22Rv1 (cell line): ENCODE measurements at regions not wholly inside any gene's neighbourhood (a gene's known extent, or its start where the extent isn't known, plus 50 kb on each side); places are given as distances from the start of the nearest gene placed in this dataset.

Source experiments
- H3K27ac ChIP-seq: fragments of 450-650 bp; 2 replicates; pipeline ENCODE4 v1.5.1; 2017
- ZFX ChIP-seq: fragments of 450-650 bp; IDR thresholded peaks from 2 replicates; pipeline ENCODE4 v1.6.1; 2017; ENCODE audit warnings: antibody characterized with exemption, borderline replicate concordance
- TF ChIP-seq, protein P1 (sequence below): fragments of 450-650 bp; IDR thresholded peaks from 2 replicates; pipeline ENCODE4 v1.5.1; 2017; ENCODE audit warnings: mild to moderate bottlenecking

DNA sequence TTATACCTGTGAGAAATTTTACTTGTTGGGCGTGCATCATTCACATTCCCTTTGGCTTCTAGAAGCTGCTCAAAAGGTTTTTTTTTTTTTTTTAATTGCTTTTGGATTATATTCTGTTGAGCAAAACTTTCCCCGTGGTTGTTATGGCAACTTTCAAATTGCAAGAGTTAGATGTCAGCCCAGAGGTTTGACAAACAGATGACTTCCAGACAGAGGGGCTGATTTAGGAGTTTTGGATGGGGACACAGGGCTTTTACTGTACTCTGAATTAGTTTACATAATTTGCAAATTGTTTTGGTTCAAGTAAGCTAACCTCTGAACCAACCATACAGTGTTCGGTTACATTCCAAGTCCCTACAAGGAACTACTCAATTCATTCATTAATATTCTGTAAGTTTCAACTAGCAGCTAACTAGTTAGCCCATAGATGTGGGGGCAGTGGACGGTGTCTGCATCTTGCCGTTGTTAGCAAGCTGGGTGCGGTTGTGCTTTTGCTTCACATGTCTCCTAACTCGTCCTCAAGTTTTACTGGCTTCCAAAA is 66.4 kb upstream of the JAZF1 start:
- TF ChIP-seq ZFX, result no peak
- TF ChIP-seq, protein P1, sequence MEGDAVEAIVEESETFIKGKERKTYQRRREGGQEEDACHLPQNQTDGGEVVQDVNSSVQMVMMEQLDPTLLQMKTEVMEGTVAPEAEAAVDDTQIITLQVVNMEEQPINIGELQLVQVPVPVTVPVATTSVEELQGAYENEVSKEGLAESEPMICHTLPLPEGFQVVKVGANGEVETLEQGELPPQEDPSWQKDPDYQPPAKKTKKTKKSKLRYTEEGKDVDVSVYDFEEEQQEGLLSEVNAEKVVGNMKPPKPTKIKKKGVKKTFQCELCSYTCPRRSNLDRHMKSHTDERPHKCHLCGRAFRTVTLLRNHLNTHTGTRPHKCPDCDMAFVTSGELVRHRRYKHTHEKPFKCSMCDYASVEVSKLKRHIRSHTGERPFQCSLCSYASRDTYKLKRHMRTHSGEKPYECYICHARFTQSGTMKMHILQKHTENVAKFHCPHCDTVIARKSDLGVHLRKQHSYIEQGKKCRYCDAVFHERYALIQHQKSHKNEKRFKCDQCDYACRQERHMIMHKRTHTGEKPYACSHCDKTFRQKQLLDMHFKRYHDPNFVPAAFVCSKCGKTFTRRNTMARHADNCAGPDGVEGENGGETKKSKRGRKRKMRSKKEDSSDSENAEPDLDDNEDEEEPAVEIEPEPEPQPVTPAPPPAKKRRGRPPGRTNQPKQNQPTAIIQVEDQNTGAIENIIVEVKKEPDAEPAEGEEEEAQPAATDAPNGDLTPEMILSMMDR, result no peak

DNA sequence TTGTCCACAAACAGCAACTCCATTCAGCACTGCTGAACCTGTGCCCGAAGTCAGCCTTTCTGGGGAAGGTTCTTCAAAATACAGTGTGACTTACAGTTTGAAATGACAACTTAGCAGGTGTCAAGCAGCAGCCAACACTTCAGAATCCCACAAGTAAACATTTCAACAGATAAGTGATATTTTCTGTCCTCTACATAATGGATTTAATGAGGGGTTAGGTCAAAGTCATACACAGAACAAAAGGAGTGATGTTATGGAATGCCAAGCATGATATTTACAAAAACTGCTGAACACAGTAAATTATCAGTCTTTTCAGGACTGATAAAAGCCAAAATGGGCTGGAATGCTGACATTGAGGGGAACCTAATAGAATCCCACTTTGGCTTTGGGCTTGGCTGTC is 77.6 kb upstream of the JAZF1 start:
- TF ChIP-seq, protein P1, result no peak
- TF ChIP-seq ZFX, result no peak
- H3K27ac ChIP-seq, result no peak overlapping the region

More for the DNA sequence above, 66.4 kb upstream of the JAZF1 start:
- H3K27ac ChIP-seq, result no peak overlapping the region

DNA sequence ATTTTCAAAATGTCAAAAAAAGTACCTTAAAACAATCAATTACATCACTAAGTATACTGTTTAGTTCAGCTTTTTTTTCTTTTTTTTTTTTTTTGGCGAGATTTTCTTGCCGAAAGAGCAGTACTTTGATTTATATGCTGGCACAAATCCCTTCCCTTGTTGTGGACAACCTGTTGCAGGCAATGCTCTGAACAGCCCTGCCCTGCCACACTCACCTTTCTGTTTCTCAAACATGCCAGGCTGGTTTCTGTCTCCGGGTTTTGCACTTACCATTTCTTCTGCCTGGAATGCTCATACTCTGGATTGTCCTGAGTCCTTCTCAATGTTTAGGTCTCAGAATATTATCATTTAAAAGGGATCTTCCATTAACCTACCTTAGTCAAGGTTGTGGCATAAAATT is 80.4 kb upstream of the JAZF1 start:
- no peak for TF ChIP-seq ZFX
- TF ChIP-seq, protein P1, result no peak
- no peak overlapping the region for H3K27ac ChIP-seq

DNA sequence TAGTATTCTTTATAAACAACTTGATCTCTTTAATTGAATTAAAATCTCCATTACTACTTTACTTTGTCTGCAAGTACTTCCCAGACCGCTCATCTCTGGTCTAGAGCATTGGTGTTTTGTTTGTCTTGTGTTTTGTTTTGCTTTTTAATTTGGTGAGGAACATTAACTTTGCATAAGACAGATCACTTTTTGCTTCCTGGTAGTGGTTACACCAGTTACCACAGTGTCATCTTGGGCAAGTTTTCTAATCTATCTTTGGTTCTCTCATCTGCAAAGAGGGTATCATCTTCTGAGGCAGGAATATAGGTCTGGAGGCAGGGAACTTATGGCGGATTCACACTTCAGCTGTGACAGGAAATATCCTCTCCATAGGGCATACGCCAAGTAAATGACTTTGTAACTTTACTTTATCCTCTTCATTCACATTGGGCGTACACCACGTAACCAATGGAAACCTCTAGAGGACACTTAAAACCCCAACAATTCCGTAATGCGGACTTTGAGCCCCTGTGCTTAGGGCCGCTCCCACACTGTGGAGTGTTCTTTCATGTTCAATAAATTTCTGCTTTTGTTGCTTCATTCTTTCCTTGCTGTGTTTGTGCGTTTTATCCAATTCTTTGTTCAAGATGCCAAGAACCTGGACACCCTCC is 83.2 kb upstream of the JAZF1 start:
- TF ChIP-seq ZFX, result no peak
- TF ChIP-seq, protein P1, result no peak
- H3K27ac ChIP-seq, result no peak overlapping the region

DNA sequence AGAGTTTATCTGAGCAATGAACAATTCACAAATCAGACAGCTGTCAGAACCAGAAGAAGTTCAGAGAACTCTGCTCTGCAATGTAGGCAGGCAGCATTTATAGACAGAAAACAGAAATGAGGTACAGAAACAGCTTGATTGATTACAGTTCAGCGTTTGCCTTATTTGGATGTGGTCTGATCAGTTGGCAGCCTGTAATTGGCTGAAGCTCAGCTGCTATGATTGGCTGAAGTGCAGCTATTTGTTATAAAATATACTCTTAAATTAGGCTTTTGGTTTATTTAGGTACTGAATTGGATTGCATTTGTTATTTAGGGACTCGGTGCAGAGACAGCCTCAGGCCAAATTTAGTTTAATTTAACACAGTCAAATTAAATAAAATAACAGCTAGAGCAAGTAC is 85.8 kb upstream of the JAZF1 start:
- H3K27ac ChIP-seq, result no peak overlapping the region
- TF ChIP-seq ZFX, result no peak
- TF ChIP-seq, protein P1, result no peak

DNA sequence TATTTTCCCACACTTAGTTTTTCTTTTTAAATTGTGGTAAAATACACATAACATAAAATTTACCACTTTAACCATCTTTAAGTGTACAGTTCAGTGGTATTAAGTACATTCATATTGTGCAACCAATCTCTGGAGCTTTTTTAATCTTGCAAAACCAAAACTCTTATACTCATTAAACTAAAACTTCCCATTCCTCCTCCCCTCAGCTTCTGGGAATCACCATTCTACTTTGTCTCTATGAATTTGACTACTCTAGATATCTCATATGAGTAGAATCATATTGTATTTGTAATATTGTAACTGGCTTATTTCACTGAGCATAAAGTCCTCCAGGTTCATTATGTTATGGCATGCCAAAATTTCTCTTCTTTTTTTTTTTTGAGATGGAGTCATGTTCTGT is 86.4 kb upstream of the JAZF1 start:
- TF ChIP-seq ZFX, result no peak
- TF ChIP-seq, protein P1, result no peak
- no peak overlapping the region for H3K27ac ChIP-seq

DNA sequence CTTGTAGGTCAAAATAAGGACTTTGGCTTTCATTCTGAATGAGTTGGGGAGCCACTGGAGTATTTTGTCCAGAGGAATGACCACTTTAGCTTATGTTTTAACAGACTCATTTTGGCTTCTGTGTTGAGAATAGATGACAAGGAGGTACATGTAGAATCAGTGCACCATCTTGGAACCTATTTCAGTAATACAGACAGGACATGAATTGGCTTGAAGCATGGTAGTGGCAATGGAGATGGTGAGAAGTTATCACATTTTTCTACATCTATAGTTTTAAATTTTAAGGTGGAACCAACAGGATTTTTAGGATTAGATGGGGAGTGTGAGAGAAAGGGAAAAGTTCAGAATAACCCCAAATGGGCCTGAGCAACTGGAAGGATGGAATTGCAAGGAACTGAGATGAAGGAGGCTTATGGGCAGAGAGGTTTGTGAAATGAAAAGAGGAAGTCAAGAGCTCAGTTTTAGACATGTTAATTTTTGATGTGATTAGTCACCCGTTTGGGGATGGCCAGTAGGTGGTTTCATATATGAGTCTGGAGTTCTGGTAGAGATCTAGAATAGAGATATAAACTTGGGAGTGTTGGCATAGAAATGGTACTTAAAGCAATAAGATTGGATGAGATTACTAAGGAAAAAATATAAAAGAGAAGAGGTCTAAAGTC is 89.2 kb upstream of the JAZF1 start:
- no peak for TF ChIP-seq ZFX
- TF ChIP-seq, protein P1, result no peak
- no peak overlapping the region for H3K27ac ChIP-seq
